Stomach smooth muscle (tissue), 2 donors: ENCODE measurements at regions not wholly inside any gene's neighbourhood (a gene's known extent, or its start where the extent isn't known, plus 50 kb on each side); places are given as distances from the start of the nearest gene placed in this dataset.

Experiments used
- H3K27ac ChIP-seq: one replicate; pipeline ENCODE4 v1.7.0; 2013; ENCODE audit warnings: mild to moderate bottlenecking, low read length, inconsistent platforms
- H3K27me3 ChIP-seq, 2 donors: one replicate each; pipeline ENCODE4 v1.7.0; 2013; ENCODE audit warnings: low read length in 2 of 2; ENCODE audit not compliant: insufficient read depth in 2 of 2, control insufficient read depth in 1 of 2
- H3K36me3 ChIP-seq, 2 donors: one replicate each; pipeline ENCODE4 v1.7.0; 2013; ENCODE audit warnings: low read length in 2 of 2; ENCODE audit not compliant: control insufficient read depth in 2 of 2, insufficient read depth in 2 of 2
- H3K4me1 ChIP-seq: one replicate; pipeline ENCODE4 v1.7.0; 2013; ENCODE audit warnings: low read length; ENCODE audit not compliant: control insufficient read depth, insufficient read depth
- H3K4me3 ChIP-seq, 2 donors: one replicate each; pipeline ENCODE4 v1.7.0; 2013; ENCODE audit warnings: low read length in 2 of 2
- H3K9ac ChIP-seq, 2 donors: one replicate each; pipeline ENCODE4 v1.7.0; 2013; ENCODE audit warnings: low read length in 2 of 2, mild to moderate bottlenecking in 1 of 2
- H3K9me3 ChIP-seq, 2 donors: one replicate each; pipeline ENCODE4 v1.7.0; 2013; ENCODE audit warnings: low read length in 2 of 2; ENCODE audit not compliant: control insufficient read depth in 2 of 2
- donor health status: healthy.
- donor health status: Pancreatic carcinoma.

DNA sequence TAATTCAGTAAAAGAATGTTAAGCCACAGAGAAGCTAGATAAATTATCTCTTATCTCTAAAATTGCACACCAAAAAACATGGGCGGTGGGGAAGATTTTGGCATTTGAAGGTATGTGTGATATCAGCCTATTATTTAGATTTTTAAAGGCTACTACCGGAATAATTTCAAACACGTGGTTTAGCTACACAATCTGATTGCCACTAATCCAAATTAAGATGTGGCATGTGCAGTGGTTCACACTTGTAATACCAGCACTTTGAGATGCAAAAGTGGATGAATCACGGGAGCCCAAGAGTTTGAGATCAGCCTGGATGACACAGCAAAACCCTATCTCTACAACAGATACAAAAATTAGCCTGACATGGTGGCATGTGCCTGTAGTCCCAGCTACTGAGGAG lies 584.5 kb downstream of the HS3ST4 start:
- Histone ChIP-seq H3K4me3 (no peak overlapping the region), H3K27me3 (no peaks in the 10 kb centered on the region), H3K4me1 (no peaks in the 10 kb centered on the region), H3K9ac (no peak overlapping the region), H3K36me3 (no peaks in the 10 kb centered on the region), H3K9me3 (peaks cover 0 to 6% of the 10 kb centered on the region in 2 donors), H3K27ac (no peak overlapping the region)

GRCh38 chr16:26281381-26282110 lies 589.8 kb downstream of the HS3ST4 start:
- H3K4me3 ChIP-seq, result no peak overlapping the region

DNA sequence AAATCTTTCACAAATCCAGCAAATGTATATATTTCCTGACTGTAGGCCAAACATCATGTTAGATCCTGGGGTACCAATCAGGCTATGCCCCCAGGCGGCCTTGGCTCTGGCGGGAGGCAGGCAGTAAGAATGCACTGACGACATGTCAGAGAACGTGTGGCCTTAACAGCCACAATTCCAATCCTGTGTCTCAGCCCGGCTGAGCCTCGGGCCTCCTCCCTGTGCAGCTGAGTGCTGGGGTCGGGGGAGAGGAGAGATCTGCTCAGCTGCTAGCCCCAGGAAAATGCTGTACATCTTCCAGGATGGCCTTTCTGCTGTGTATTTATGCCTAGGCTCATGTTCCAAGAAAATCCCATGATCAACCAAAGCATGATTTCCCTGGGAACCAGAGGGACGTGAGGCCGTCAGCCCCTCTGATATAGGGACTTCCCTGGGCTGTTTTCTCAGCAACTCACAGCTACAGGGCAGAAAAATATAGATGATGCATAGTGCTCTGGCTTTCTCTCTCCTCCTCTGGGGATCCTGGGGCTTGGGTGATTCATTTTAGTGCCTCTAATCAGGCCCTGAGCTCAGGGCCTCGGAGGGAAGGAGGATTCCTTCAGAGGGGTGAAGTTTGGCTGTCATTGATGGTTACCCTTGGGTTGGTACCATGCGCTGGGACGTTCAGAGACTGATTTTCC lies 604.0 kb downstream of the HS3ST4 start:
- Histone ChIP-seq H3K9me3 (peaks cover 0 to 4% of the 10 kb centered on the region in 2 donors), H3K27ac (no peak overlapping the region), H3K9ac (no peak overlapping the region), H3K4me3 (no peak overlapping the region), H3K36me3 (no peaks in the 10 kb centered on the region), H3K4me1 (no peaks in the 10 kb centered on the region), H3K27me3 (no peaks in the 10 kb centered on the region)

More at GRCh38 chr16:26281381-26282110, 589.8 kb downstream of the HS3ST4 start:
- H3K36me3 ChIP-seq, result no peaks in the 10 kb centered on the region
- no peak overlapping the region for H3K9ac ChIP-seq
- H3K4me1 ChIP-seq, result no peaks in the 10 kb centered on the region
- H3K27me3 ChIP-seq, result no peaks in the 10 kb centered on the region
- H3K9me3 ChIP-seq, result peaks cover 0 to 6% of the 10 kb centered on the region in 2 donors
- no peak overlapping the region for H3K27ac ChIP-seq

DNA sequence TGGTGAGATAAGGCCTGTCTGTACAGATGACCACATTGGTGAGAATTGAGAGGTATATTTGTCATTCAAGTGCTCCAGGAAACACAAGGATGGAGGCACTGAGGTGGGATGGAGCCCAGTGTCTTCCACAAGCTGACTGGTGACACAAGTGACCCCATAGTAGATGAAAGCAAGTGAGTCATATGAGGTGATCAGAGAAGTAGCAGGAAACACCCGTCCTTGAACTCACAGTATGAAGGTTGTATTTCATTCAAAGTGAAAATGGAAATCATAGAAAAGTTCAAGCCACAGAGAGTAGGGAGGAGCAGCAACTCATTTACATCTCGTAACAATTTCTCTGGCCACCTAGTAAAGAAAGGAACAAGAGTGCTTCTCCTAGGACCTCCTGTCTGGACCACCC lies 609.8 kb downstream of the HS3ST4 start:
- H3K9me3 ChIP-seq, result peaks cover 0 to 2% of the 10 kb centered on the region in 2 donors
- H3K9ac ChIP-seq, result no peak overlapping the region
- H3K27me3 ChIP-seq, result peaks cover 0 to 3% of the 10 kb centered on the region in 2 donors
- no peaks in the 10 kb centered on the region for H3K36me3 ChIP-seq
- H3K27ac ChIP-seq, result no peak overlapping the region
- no peaks in the 10 kb centered on the region for H3K4me1 ChIP-seq
- no peak overlapping the region for H3K4me3 ChIP-seq

GRCh38 chr16:26316683-26317464 lies 625.1 kb downstream of the HS3ST4 start:
- no peaks in the 10 kb centered on the region for H3K4me1 ChIP-seq
- no peak overlapping the region for H3K27ac ChIP-seq
- no peaks in the 10 kb centered on the region for H3K27me3 ChIP-seq
- H3K9ac ChIP-seq, result no peak overlapping the region
- no peaks in the 10 kb centered on the region for H3K9me3 ChIP-seq
- H3K4me3 ChIP-seq, result no peak overlapping the region
- H3K36me3 ChIP-seq, result no peaks in the 10 kb centered on the region

GRCh38 chr16:26317885-26318284 lies 626.1 kb downstream of the HS3ST4 start:
- Histone ChIP-seq H3K36me3 (no peaks in the 10 kb centered on the region), H3K9me3 (no peaks in the 10 kb centered on the region), H3K4me3 (no peak overlapping the region), H3K4me1 (no peaks in the 10 kb centered on the region), H3K27ac (no peak overlapping the region), H3K27me3 (no peaks in the 10 kb centered on the region), H3K9ac (no peak overlapping the region)

DNA sequence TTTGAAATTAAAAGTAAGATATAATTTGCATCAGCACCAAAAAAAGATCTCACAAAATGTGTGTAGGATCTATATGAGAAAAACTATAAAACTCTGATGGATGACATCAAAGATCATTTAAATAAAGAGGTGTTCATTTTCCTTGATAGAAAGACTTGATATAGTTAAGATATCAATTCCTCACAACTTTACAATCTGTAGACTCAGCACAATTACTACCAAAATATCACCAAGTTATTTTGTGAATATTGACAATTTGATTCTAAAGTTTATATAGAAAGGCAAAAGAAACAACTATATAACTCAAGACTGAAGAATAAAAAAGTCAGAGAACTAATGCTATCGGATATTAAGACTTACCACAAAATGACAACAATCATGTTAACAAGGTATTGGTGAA lies 638.9 kb downstream of the HS3ST4 start:
- Histone ChIP-seq H3K36me3 (no peaks in the 10 kb centered on the region), H3K27me3 (no peaks in the 10 kb centered on the region), H3K27ac (no peak overlapping the region), H3K9ac (no peak overlapping the region), H3K4me3 (no peak overlapping the region), H3K4me1 (no peaks in the 10 kb centered on the region), H3K9me3 (peaks cover 0 to 3% of the 10 kb centered on the region in 2 donors)

DNA sequence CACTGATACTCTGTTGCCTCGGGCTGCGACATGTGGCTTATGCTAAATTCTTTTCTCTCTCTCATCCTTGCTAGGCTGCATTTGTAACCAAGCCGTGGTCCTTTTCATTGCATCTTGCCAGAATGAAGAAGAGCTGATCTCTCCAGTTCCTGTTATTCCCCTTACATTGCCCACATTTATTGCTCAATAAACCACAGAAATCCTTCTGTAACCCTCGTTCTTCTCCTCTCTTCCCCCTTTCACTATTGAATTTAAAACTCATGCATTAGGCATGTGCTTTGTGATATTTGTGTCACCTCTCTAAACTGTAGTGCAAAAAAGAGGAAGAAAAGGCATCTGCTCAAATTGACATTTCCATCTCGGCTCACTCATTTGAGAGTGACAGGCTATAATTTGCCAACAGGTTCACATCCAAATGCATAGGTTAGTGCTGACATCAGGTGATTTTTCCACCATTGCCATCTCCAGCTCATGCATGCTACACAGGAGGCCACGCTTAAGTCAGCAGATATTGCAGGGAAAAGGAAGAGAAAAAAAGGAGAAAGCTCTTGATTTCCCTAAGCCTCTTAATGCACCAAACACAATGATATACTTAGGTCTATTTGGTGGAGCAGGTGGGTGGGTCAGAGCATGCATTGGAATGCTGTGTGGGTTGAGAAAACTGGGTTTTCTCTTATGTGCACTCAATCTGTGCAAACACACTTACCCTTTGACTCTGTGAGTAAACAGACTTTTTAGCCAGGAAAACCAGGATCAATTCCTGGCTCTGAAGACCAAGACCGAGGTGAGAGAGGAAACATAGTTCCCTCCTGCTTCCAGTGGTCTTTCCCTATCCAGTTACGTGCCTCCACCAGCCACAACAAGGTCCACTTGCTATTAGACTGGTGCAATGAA lies 642.7 kb downstream of the HS3ST4 start:
- Histone ChIP-seq H3K9ac (no peak overlapping the region), H3K4me3 (no peak overlapping the region), H3K4me1 (no peaks in the 10 kb centered on the region), H3K36me3 (no peaks in the 10 kb centered on the region), H3K9me3 (peaks cover 0 to under 1% of the 10 kb centered on the region in 2 donors), H3K27ac (no peak overlapping the region), H3K27me3 (no peaks in the 10 kb centered on the region)

DNA sequence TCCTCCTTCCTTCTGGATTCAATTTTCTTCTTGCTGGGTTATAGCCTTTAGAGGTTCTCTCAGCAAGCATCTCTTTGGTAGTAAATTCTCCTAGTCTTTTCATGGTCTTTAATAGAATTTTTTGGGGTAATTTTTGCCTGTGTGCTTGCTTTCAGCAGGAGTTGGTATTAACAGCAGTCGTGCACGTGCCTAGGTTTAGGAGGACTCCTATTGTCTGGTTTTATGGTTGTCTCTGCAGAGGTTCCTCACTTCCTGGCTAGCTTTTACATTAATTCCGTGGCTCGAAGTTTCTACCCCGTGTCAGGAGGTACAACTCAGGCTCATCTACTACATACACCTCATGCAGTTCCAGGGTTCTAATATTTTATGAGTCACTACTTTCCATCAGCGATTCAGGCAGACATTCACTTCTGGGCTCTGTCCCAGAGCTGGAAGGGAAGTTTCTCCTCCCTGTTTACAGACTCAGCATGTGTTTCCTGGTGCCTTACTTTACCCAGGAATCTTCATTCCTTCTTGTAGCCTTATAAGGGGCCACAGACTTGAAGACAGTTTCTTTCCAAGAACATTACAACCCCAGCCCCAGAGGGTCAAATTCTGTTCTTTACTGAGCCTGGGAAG lies 643.6 kb downstream of the HS3ST4 start:
- no peaks in the 10 kb centered on the region for H3K27me3 ChIP-seq
- no peak overlapping the region for H3K27ac ChIP-seq
- H3K9ac ChIP-seq, result no peak overlapping the region
- H3K9me3 ChIP-seq, result no peaks in the 10 kb centered on the region
- no peak overlapping the region for H3K4me3 ChIP-seq
- no peaks in the 10 kb centered on the region for H3K36me3 ChIP-seq
- no peaks in the 10 kb centered on the region for H3K4me1 ChIP-seq

GRCh38 chr16:26342621-26343020 lies 650.9 kb downstream of the HS3ST4 start:
- Histone ChIP-seq H3K9me3 (no peaks in the 10 kb centered on the region), H3K4me1 (no peaks in the 10 kb centered on the region), H3K27me3 (no peaks in the 10 kb centered on the region), H3K27ac (no peak overlapping the region), H3K4me3 (no peak overlapping the region), H3K9ac (no peak overlapping the region), H3K36me3 (no peaks in the 10 kb centered on the region)
